Endothelial cell (in vitro differentiated cells): ENCODE measurements at regions not wholly inside any gene's neighbourhood (a gene's known extent, or its start where the extent isn't known, plus 50 kb on each side); places are given as distances from the start of the nearest gene placed in this dataset.

ENCODE experiments used
- DNase-seq: peaks from one replicate; pipeline ENCODE4 v3.0.0; 2021; ENCODE audit warnings: low spot score
- H3K27ac Mint-ChIP-seq: one replicate; pipeline ENCODE4 v1.8.0; 2021; ENCODE audit warnings: mixed read lengths, inconsistent platforms; ENCODE audit not compliant: unreplicated experiment
- H3K27me3 Mint-ChIP-seq: one replicate; pipeline ENCODE4 v1.8.0; 2021; ENCODE audit warnings: mild to moderate bottlenecking, moderate library complexity, mixed read lengths, inconsistent platforms; ENCODE audit not compliant: unreplicated experiment
- H3K36me3 Mint-ChIP-seq: one replicate; pipeline ENCODE4 v1.8.0; 2021; ENCODE audit warnings: mild to moderate bottlenecking, low read depth, mixed read lengths, inconsistent platforms; ENCODE audit not compliant: unreplicated experiment
- H3K4me1 Mint-ChIP-seq: one replicate; pipeline ENCODE4 v1.8.0; 2021; ENCODE audit warnings: mild to moderate bottlenecking, mixed read lengths, inconsistent platforms; ENCODE audit not compliant: unreplicated experiment
- H3K4me3 Mint-ChIP-seq: one replicate; pipeline ENCODE4 v1.8.0; 2021; ENCODE audit warnings: mild to moderate bottlenecking, mixed read lengths, inconsistent platforms; ENCODE audit not compliant: unreplicated experiment
- H3K9me3 Mint-ChIP-seq: one replicate; pipeline ENCODE4 v1.8.0; 2021; ENCODE audit warnings: mixed read lengths, inconsistent platforms; ENCODE audit not compliant: unreplicated experiment
- CTCF ChIP-seq: fragments of 200-600 bp; sonication (generic); IDR thresholded peaks from one replicate; pipeline ENCODE4 v1.5.0; 2021; ENCODE audit warnings: antibody characterized with exemption; ENCODE audit not compliant: unreplicated experiment

GRCh38 chr3:8406479-8406878, 95.1 kb upstream of the LMCD1 start:
- H3K4me1 Mint-ChIP-seq = no peaks in the 10 kb centered on the region
- no peak for DNase-seq
- H3K4me3 Mint-ChIP-seq = no peak overlapping the region
- no peak overlapping the region for H3K27ac Mint-ChIP-seq
- no peaks in the 10 kb centered on the region for H3K27me3 Mint-ChIP-seq
- H3K36me3 Mint-ChIP-seq = no peaks in the 10 kb centered on the region
- TF ChIP-seq CTCF = no peak
- no peaks in the 10 kb centered on the region for H3K9me3 Mint-ChIP-seq

GRCh38 chr3:8413337-8413926, 88.2 kb upstream of the LMCD1 start:
- Mint-ChIP-seq H3K27ac (no peak overlapping the region), H3K4me1 (peaks cover 12% of the 10 kb centered on the region), H3K36me3 (no peaks in the 10 kb centered on the region), H3K9me3 (peaks cover 6% of the 10 kb centered on the region), H3K27me3 (peaks cover 6% of the 10 kb centered on the region), H3K4me3 (no peak overlapping the region)
- DNase-seq = no peak
- no peak for TF ChIP-seq CTCF

GRCh38 chr3:8416965-8417364, 84.7 kb upstream of the LMCD1 start:
- Mint-ChIP-seq H3K9me3 (peaks cover 6% of the 10 kb centered on the region), H3K4me1 (peaks cover 12% of the 10 kb centered on the region), H3K27me3 (peaks cover 6% of the 10 kb centered on the region), H3K36me3 (no peaks in the 10 kb centered on the region), H3K27ac (no peak overlapping the region), H3K4me3 (no peak overlapping the region)
- DNase-seq = no peak
- no peak for TF ChIP-seq CTCF

GRCh38 chr3:8420612-8421011, 81.0 kb upstream of the LMCD1 start:
- no peak for DNase-seq
- no peaks in the 10 kb centered on the region for H3K36me3 Mint-ChIP-seq
- no peak overlapping the region for H3K4me3 Mint-ChIP-seq
- no peaks in the 10 kb centered on the region for H3K27me3 Mint-ChIP-seq
- no peak overlapping the region for H3K27ac Mint-ChIP-seq
- H3K9me3 Mint-ChIP-seq = no peaks in the 10 kb centered on the region
- H3K4me1 Mint-ChIP-seq = no peaks in the 10 kb centered on the region
- TF ChIP-seq CTCF = no peak

GRCh38 chr3:8421267-8421666, 80.4 kb upstream of the LMCD1 start:
- DNase-seq = peak; percentile 16
- Mint-ChIP-seq H3K4me3 (no peak overlapping the region), H3K4me1 (no peaks in the 10 kb centered on the region), H3K27me3 (no peaks in the 10 kb centered on the region), H3K9me3 (no peaks in the 10 kb centered on the region), H3K27ac (no peak overlapping the region), H3K36me3 (no peaks in the 10 kb centered on the region)
- no peak for TF ChIP-seq CTCF
